Natural killer cell treated with Interleukin-12 subunit alpha and Interleukin-12 subunit beta and Interleukin-15 and Interleukin-18, amount 100 ng/mL, for 72 hours (primary cell): ENCODE measurements at regions not wholly inside any gene's neighbourhood (a gene's known extent, or its start where the extent isn't known, plus 50 kb on each side); places are given as distances from the start of the nearest gene placed in this dataset.
"Not testable (repeated sequence)": the region's sequence is repeated elsewhere in the genome, so short reads cannot be mapped to it uniquely, and the experiment has no call there.

ENCODE experiments used
- ATAC-seq, 2 donors: fragments of 150-1000 bp; cut with Tn5 transposase in 1 of 2; sonication (Bioruptor Pico), chemical (Tn5 transposase) in 1 of 2; 2 replicates each; pipeline ENCODE4 v1.10.0; 2021
- DNase-seq: peaks from one replicate; pipeline ENCODE4 v3.0.0; 2022; ENCODE audit warnings: low spot score
- H3K27ac Mint-ChIP-seq, 2 donors: 1 replicate in 1 of 2; 2 replicates in 1 of 2; pipeline ENCODE4 v1.8.0; 2022; ENCODE audit warnings: mixed read lengths in 2 of 2, mild to moderate bottlenecking in 1 of 2, moderate library complexity in 1 of 2
- H3K27me3 Mint-ChIP-seq, 2 donors: 1 replicate in 1 of 2; 2 replicates in 1 of 2; pipeline ENCODE4 v1.8.0; 2022; ENCODE audit warnings: mixed read lengths in 2 of 2
- H3K36me3 Mint-ChIP-seq: one replicate; pipeline ENCODE4 v1.8.0; 2022; ENCODE audit warnings: mixed read lengths
- H3K4me1 Mint-ChIP-seq, 2 donors: 1 replicate in 1 of 2; 2 replicates in 1 of 2; pipeline ENCODE4 v1.8.0; 2022; ENCODE audit warnings: low read depth in 2 of 2, mixed read lengths in 2 of 2, mild to moderate bottlenecking in 1 of 2
- H3K4me3 Mint-ChIP-seq: one replicate; pipeline ENCODE4 v1.8.0; 2022; ENCODE audit warnings: mixed read lengths
- H3K9me3 Mint-ChIP-seq: 2 replicates; pipeline ENCODE4 v1.8.0; 2022; ENCODE audit warnings: mixed read lengths

- DNase-seq: no peak
- Mint-ChIP-seq H3K27me3 (no peaks in the 10 kb centered on the region), H3K36me3 (peaks cover 7% of the 10 kb centered on the region), H3K9me3 (peaks cover 4% of the 10 kb centered on the region), H3K27ac (no peak overlapping the region), H3K4me1 (no peaks in the 10 kb centered on the region), H3K4me3 (no peak overlapping the region)
- ATAC-seq: no peak
Measured at GRCh38 chr6:9878535-9878934, 536.3 kb downstream of the TFAP2A start.

GRCh38 chr6:9875605-9876353 is 539.1 kb downstream of the TFAP2A start:
- Mint-ChIP-seq H3K9me3 (peaks cover 4% of the 10 kb centered on the region), H3K4me1 (no peaks in the 10 kb centered on the region), H3K4me3 (no peak overlapping the region), H3K27ac (no peak overlapping the region), H3K36me3 (peaks cover 7% of the 10 kb centered on the region), H3K27me3 (no peaks in the 10 kb centered on the region)
- no peak for ATAC-seq
- DNase-seq: no peak

DNA sequence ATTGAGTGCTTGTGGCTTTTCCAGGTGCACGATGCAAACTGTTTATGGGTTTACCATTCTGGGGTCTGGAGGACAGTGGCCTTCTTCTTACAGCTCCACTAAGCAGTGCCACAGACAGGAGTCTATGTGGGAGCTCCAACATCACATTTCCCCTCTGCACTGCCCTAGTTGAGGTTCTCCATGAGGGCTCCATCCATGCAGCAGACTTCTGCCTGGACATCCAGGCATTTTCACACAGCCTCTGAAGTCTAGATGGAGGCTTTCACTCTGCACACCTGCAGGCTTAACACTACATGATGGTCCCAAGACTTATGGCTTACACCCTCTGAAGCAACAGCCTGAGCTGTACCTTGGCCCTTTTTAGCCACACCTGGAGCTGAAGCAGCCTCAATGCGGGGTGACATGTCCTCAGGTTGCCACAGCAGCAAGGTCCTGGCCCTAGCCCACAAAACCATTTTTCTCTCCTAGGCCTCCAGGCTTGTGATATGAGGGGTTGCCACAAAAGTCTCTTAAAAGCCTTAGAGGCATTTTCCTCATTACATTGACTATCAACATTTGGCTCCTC is 552.2 kb downstream of the TFAP2A start:
- Mint-ChIP-seq H3K4me3 (no peak overlapping the region), H3K27me3 (no peaks in the 10 kb centered on the region), H3K4me1 (no peaks in the 10 kb centered on the region), H3K27ac (no peak overlapping the region), H3K9me3 (peaks cover 28% of the 10 kb centered on the region), H3K36me3 (peaks cover 14% of the 10 kb centered on the region)
- ATAC-seq (no peak), DNase-seq (no peak)

- no peak overlapping the region for H3K27ac Mint-ChIP-seq
- H3K36me3 Mint-ChIP-seq: peaks cover 14% of the 10 kb centered on the region
- peaks cover 26% of the 10 kb centered on the region for H3K9me3 Mint-ChIP-seq
- no peak overlapping the region for H3K4me3 Mint-ChIP-seq
- H3K4me1 Mint-ChIP-seq: no peaks in the 10 kb centered on the region
- DNase-seq: no peak
- no peaks in the 10 kb centered on the region for H3K27me3 Mint-ChIP-seq
- no peak for ATAC-seq
Measured at GRCh38 chr6:9851541-9852380, 563.1 kb downstream of the TFAP2A start.

- Mint-ChIP-seq H3K4me3 (no peak overlapping the region), H3K4me1 (no peaks in the 10 kb centered on the region), H3K9me3 (peaks cover 28% of the 10 kb centered on the region), H3K36me3 (peaks cover 14% of the 10 kb centered on the region), H3K27ac (no peak overlapping the region), H3K27me3 (no peaks in the 10 kb centered on the region)
- DNase-seq (no peak), ATAC-seq (no peak)
Measured at GRCh38 chr6:9851006-9851405, 563.9 kb downstream of the TFAP2A start.

- no peaks in the 10 kb centered on the region for H3K4me1 Mint-ChIP-seq
- peaks cover 14% of the 10 kb centered on the region for H3K36me3 Mint-ChIP-seq
- H3K4me3 Mint-ChIP-seq: no peak overlapping the region
- peaks cover 22% of the 10 kb centered on the region for H3K9me3 Mint-ChIP-seq
- H3K27me3 Mint-ChIP-seq: no peaks in the 10 kb centered on the region
- DNase-seq: no peak
- no peak overlapping the region for H3K27ac Mint-ChIP-seq
- ATAC-seq: no peak
Measured at GRCh38 chr6:9848094-9848493, 566.8 kb downstream of the TFAP2A start.

DNA sequence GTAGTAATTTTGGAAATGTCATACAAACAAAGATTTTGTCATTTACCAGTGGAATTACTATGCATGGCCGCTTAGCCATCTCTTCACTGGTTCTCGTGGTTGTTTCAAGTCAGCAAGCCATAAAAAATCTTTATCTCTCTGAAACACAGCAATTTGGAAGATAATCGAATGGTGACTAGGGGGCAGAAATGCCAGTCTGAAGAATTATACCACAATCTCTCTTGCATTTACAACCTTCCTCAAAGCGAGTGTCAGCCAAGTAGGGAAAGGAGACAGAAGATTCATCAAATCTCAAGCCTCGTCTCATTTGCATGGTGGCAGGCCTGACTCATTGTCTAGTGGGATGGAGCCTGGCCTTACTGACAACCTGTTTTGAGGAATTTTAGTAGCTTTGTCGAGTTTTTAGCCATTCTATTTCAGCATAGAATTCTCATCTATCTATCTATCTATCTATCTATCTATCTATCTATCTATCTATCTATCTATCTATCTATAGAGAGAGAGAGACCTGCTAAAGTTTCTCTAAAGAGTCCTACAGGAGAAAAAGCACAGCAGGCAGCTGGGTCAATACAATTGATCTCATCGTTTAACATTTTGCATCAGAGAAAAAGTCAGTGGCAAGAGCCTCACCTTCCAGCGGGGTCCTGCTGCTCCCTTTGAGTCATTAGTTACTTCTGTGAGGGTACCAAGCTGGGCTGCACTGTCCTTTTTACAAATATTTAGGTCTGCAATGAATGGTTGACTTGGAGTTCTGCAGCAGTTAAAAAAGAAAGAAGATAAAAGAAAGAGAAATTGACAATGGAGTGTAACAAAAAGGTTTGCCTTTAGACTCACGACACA is 572.8 kb downstream of the TFAP2A start:
- ATAC-seq (no peak), DNase-seq (no peak)
- H3K36me3 Mint-ChIP-seq: peaks cover 6% of the 10 kb centered on the region
- H3K27me3 Mint-ChIP-seq: no peaks in the 10 kb centered on the region
- H3K4me3 Mint-ChIP-seq: no peak overlapping the region
- no peak overlapping the region for H3K27ac Mint-ChIP-seq
- peaks cover 21% of the 10 kb centered on the region for H3K9me3 Mint-ChIP-seq
- H3K4me1 Mint-ChIP-seq: no peaks in the 10 kb centered on the region

DNA sequence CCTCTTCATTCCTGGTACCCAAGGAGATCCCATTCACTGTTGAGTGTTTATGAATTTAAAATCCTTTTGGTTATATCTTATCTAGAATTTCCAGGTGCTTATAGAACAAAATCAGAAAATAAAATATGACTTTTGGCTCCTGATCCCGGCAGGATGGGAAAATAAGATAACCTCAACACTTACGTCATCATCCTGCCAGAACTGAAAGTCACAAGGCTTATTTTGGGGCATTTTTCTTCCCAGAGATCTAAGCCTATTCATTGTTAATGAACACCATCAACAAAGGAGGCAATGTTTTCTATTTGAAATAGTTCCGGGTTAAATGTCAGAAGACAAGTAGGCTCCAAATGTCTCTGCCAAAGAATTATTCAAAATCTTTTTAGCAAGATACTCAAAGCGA is 580.6 kb downstream of the TFAP2A start:
- H3K27me3 Mint-ChIP-seq: no peaks in the 10 kb centered on the region
- no peak for ATAC-seq

GRCh38 chr6:9831783-9832182 is 583.1 kb downstream of the TFAP2A start:
- H3K9me3 Mint-ChIP-seq: peaks cover 15% of the 10 kb centered on the region
- H3K27ac Mint-ChIP-seq: no peak overlapping the region
- no peaks in the 10 kb centered on the region for H3K36me3 Mint-ChIP-seq
- DNase-seq (no peak), ATAC-seq (no peak)
- no peaks in the 10 kb centered on the region for H3K27me3 Mint-ChIP-seq
- no peak overlapping the region for H3K4me3 Mint-ChIP-seq
- H3K4me1 Mint-ChIP-seq: no peaks in the 10 kb centered on the region

More for the DNA sequence above, 580.6 kb downstream of the TFAP2A start:
- Mint-ChIP-seq H3K36me3 (no peaks in the 10 kb centered on the region), H3K9me3 (peaks cover 16% of the 10 kb centered on the region), H3K4me3 (no peak overlapping the region), H3K27ac (no peak overlapping the region), H3K4me1 (no peaks in the 10 kb centered on the region)
- DNase-seq: no peak

DNA sequence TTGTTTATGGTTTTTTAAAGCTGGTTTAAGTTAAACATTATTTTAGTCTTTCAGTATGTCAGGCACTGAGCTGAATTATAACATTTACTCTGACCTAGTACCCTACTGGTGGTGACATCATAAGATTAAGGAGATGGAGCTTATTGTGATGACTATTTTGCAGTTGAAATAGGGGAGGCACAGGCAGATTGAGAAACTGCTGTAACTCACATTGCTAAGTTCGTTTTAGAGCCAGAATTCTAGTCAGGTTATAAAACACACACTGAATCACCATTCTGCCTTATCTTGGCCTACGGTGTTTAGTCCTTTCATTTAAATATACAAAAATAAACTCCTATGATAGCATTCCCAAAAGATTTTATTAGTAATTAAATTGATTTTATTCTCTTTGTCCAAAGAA is 584.1 kb downstream of the TFAP2A start:
- no peaks in the 10 kb centered on the region for H3K4me1 Mint-ChIP-seq

GRCh38 chr6:9825526-9825925 is 589.3 kb downstream of the TFAP2A start:
- no peak for DNase-seq
- Mint-ChIP-seq H3K4me3 (no peak overlapping the region), H3K4me1 (no peaks in the 10 kb centered on the region), H3K36me3 (no peaks in the 10 kb centered on the region), H3K27ac (no peak overlapping the region), H3K27me3 (no peaks in the 10 kb centered on the region), H3K9me3 (peaks cover 25% of the 10 kb centered on the region)
- ATAC-seq: no peak

More for the DNA sequence above, 584.1 kb downstream of the TFAP2A start:
- Mint-ChIP-seq H3K27ac (no peak overlapping the region), H3K36me3 (no peaks in the 10 kb centered on the region), H3K27me3 (no peaks in the 10 kb centered on the region), H3K9me3 (peaks cover 22% of the 10 kb centered on the region), H3K4me3 (no peak overlapping the region)
- DNase-seq (no peak), ATAC-seq (no peak)

- H3K4me3 Mint-ChIP-seq, H3K36me3 Mint-ChIP-seq, ATAC-seq, DNase-seq, H3K4me1 Mint-ChIP-seq, H3K27me3 Mint-ChIP-seq, H3K27ac Mint-ChIP-seq: not testable (repeated sequence)
- H3K9me3 Mint-ChIP-seq: peaks cover 11% of the 10 kb centered on the region
Measured at GRCh38 chr6:9810727-9811126, 604.1 kb downstream of the TFAP2A start.

GRCh38 chr6:9810286-9810685 is 604.6 kb downstream of the TFAP2A start:
- Mint-ChIP-seq H3K36me3 (peaks cover 6% of the 10 kb centered on the region), H3K9me3 (peaks cover 14% of the 10 kb centered on the region), H3K4me3 (no peak overlapping the region), H3K27me3 (no peaks in the 10 kb centered on the region), H3K4me1 (no peaks in the 10 kb centered on the region), H3K27ac (no peak overlapping the region)
- no peak for ATAC-seq
- no peak for DNase-seq
